Fibroblast of the aortic adventitia (primary cell): ENCODE measurements at regions not wholly inside any gene's neighbourhood (a gene's known extent, or its start where the extent isn't known, plus 50 kb on each side); places are given as distances from the start of the nearest gene placed in this dataset.

Experiments used
- DNase-seq: peaks from one replicate; pipeline ENCODE4 v3.0.0-alpha.2; 2010; ENCODE audit warnings: low read depth
- H3K4me3 ChIP-seq: 2 replicates; pipeline ENCODE4 v1.5.1; 2011; ENCODE audit warnings: low read depth, mild to moderate bottlenecking, control low read depth, low read length, moderate library complexity
- TF ChIP-seq, protein P1 (sequence below): IDR thresholded peaks from 2 replicates; pipeline ENCODE4 v1.5.1; 2011; ENCODE audit warnings: mild to moderate bottlenecking, low read length, control low read depth, inconsistent platforms; ENCODE audit not compliant: insufficient read depth

DNA sequence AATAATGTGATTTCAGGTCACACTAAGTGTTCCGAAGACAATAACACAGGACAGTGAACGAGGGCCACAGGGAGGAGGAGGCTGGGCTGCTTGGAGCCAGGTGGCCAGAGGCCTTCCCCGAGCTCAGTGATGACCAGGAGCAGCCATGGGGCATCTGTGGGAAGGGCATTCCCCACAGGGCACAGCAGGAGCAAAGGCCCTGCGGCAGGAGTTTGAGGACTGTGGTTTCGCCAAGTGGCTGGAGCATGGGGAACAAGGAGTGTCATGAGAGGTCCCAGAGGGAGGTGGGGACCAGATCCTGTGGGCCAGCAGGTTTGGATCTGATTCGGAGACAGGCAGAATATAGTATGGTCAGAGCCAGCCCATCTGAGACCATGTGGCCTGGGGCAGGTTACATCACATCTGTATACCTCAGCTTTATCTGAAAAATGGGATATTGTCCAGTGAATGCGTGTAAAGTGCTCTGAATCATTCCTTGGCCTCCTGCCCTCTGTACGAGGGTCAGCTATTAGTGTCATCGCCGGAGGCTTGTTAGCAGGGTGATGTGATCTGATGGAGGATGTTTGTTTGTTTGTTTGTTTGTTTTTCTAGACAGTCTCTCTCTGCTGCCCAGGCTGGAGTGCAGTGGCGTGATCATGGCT, 176.8 kb downstream of the KATNIP start:
- no peak overlapping the region for H3K4me3 ChIP-seq
- peak; percentile 85 for DNase-seq
- TF ChIP-seq, protein P1, sequence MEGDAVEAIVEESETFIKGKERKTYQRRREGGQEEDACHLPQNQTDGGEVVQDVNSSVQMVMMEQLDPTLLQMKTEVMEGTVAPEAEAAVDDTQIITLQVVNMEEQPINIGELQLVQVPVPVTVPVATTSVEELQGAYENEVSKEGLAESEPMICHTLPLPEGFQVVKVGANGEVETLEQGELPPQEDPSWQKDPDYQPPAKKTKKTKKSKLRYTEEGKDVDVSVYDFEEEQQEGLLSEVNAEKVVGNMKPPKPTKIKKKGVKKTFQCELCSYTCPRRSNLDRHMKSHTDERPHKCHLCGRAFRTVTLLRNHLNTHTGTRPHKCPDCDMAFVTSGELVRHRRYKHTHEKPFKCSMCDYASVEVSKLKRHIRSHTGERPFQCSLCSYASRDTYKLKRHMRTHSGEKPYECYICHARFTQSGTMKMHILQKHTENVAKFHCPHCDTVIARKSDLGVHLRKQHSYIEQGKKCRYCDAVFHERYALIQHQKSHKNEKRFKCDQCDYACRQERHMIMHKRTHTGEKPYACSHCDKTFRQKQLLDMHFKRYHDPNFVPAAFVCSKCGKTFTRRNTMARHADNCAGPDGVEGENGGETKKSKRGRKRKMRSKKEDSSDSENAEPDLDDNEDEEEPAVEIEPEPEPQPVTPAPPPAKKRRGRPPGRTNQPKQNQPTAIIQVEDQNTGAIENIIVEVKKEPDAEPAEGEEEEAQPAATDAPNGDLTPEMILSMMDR = no peak

DNA sequence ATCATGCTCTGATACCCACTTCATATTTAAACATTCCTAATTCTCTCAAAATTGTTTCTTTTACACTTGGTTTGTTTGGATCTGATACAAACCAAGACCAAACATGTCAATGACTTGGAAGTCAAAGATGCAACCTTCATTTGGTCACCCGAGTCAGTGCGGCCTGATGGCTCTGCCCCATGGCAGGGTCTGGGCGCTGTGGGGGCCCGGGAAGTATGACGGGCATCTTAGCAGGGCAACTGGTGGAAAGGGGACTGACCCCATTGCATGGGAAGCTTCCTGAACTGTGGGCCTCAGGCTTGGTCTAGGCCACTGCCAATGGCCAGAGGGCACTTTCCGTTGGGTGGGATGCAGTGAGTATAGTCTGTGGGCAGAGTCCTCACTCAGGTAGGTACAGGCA, 178.0 kb downstream of the KATNIP start:
- TF ChIP-seq, protein P1 = no peak
- no peak for DNase-seq
- no peak overlapping the region for H3K4me3 ChIP-seq

DNA sequence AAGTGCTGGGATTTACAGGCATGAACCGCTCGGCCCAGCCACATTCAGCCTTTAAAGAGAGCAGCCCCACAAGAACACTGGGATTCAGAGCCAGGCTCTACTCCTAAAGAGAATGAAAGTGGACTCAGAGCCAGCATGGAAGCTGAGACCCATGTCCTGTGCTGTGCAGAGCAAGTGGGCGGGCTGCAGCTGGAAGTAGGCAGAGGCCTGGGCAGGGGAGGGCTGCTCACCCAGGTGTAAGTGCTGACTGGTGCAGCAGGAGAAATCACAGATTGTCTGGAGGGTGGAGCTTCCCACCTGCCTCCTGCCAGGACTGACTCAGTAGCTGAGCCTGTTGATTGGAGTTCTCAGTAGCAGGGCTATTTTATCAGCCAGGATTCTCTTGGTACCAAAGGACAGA, 178.7 kb downstream of the KATNIP start:
- DNase-seq = no peak
- H3K4me3 ChIP-seq = no peak overlapping the region
- TF ChIP-seq, protein P1 = no peak

DNA sequence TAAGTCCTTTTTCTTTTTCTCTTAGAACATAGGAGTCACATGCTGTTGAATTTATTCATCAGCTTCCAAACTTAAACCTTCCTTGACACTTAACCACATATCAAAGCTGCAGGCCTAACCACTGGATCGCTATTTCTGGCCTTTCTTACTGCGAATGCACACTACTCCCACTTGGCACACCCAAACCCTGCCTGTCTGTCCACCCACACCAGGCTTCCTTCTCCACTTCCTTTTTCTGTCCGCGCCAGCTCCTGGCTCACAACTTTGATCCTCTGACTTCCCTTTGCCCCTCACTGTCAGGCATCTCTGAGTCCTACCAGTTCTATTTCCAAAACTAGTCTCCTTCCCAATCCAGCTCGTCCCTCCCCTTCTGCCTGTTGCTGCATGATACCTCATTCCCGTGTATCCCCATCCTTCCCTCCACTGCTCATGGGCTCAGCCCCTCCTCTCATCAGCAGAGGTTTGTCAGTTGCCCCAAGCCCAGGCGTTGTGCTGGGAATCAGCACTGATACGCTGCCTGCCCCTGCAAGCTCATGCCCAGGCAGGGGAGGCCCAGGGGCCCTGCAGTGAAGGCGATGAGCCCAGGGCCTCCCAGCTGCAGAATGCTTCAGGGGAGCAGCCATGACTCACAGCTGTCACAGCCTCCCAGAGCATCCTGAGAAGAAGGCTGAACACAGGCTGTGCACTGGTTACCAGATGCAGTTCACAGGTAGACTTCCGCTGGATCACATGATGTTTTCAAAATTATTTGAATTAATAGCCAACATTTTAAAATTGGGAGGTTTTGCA, 179.8 kb downstream of the KATNIP start:
- peak; percentile 13 for DNase-seq
- no peak overlapping the region for H3K4me3 ChIP-seq
- TF ChIP-seq, protein P1 = no peak

DNA sequence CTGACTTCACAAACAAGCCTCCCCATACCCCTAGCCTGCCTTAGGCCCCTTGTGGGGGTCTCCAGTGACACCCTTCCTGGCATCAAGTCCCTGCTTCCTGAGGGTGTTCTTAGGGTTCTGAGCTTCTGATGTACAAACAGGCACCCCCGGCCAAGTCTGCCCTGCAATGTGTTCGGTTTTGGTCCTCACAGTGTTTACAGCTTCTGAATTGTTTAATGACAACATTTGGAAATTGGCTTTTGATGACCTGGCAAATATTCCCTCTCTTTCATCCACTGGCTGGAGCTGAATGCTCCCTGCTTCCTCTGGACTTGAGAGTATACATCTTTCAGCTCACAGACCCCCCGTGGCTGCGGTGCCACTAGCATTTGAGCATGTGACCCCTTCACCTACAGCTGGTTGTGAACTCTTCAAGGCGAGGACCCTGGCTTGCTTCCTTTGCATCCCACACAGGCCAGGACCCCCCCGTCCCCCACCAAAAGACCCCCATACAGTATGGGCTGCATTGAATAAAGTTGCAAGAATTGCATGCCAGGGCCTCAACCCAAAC, 180.8 kb downstream of the KATNIP start:
- H3K4me3 ChIP-seq = no peak overlapping the region
- DNase-seq = no peak
- TF ChIP-seq, protein P1 = no peak

DNA sequence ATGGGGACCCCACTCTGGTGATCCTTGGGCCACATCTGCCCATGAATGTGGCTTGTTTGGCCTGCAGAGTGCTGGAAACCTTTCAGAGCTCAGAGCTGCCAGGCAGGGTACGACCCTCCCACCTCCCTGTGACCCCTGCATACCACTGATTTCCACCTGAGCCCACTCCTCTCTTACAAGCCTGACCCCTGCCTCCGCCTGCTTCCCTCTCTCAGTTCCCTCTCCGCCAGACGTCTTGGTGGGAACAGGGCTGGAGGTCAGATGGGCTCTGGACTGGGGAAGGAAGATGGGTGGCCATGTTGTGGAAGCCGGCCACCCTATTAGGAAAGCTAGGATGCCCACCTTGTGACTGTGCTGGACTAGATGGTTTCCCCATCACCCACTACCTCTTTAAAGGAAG, 185.1 kb downstream of the KATNIP start:
- TF ChIP-seq, protein P1 = no peak
- no peak for DNase-seq
- no peak overlapping the region for H3K4me3 ChIP-seq
